Endodermal cell (in vitro differentiated cells): ENCODE measurements at regions not wholly inside any gene's neighbourhood (a gene's known extent, or its start where the extent isn't known, plus 50 kb on each side); places are given as distances from the start of the nearest gene placed in this dataset.
A peak's percentile ranks its signal among the peaks of the same experiment; 100 is the strongest.

Experiments
- DNase-seq: peaks from one replicate; pipeline ENCODE4 v3.0.0-alpha.2; 2017
- H3K27ac ChIP-seq: 2 replicates; pipeline ENCODE4 v1.5.1; 2013; ENCODE audit warnings: mild to moderate bottlenecking, low read depth, low read length, moderate library complexity
- H3K27me3 ChIP-seq: 2 replicates; pipeline ENCODE4 v1.6.1; 2013; ENCODE audit warnings: mild to moderate bottlenecking, low read length, moderate library complexity; ENCODE audit not compliant: insufficient read depth, control insufficient read depth, poor library complexity, severe bottlenecking
- H3K36me3 ChIP-seq: 2 replicates; pipeline ENCODE4 v1.7.0; 2013; ENCODE audit warnings: mild to moderate bottlenecking, low read length, moderate library complexity; ENCODE audit not compliant: control insufficient read depth, insufficient read depth
- H3K4me1 ChIP-seq: one replicate; pipeline ENCODE4 v1.7.0; 2013; ENCODE audit warnings: low read length; ENCODE audit not compliant: control insufficient read depth, insufficient read depth
- H3K4me3 ChIP-seq: 2 replicates; pipeline ENCODE4 v1.5.1; 2013; ENCODE audit warnings: mild to moderate bottlenecking, low read length, moderate library complexity
- H3K9ac ChIP-seq: 2 replicates; pipeline ENCODE4 v1.6.1; 2013; ENCODE audit warnings: mild to moderate bottlenecking, low read length, moderate library complexity; ENCODE audit not compliant: poor library complexity, severe bottlenecking; ENCODE audit errors: extremely low read depth
- H3K9me3 ChIP-seq: 2 replicates; pipeline ENCODE4 v1.6.1; 2013; ENCODE audit warnings: mild to moderate bottlenecking, low read length, moderate library complexity; ENCODE audit not compliant: control insufficient read depth
- H3K27ac Mint-ChIP-seq: 2 replicates; pipeline ENCODE4 v1.8.0; 2020; ENCODE audit warnings: mixed read lengths
- H3K27me3 Mint-ChIP-seq: 2 replicates; pipeline ENCODE4 v1.8.0; 2021; ENCODE audit warnings: mild to moderate bottlenecking, mixed read lengths; ENCODE audit not compliant: insufficient read depth
- H3K36me3 Mint-ChIP-seq: 2 replicates; pipeline ENCODE4 v1.8.0; 2020; ENCODE audit warnings: low read depth, mixed read lengths
- H3K4me1 Mint-ChIP-seq: 2 replicates; pipeline ENCODE4 v1.8.0; 2020; ENCODE audit warnings: mixed read lengths
- H3K4me3 Mint-ChIP-seq: 2 replicates; pipeline ENCODE4 v1.8.0; 2020; ENCODE audit warnings: mild to moderate bottlenecking, moderate library complexity, mixed read lengths
- H3K9me3 Mint-ChIP-seq: 2 replicates; pipeline ENCODE4 v1.8.0; 2020; ENCODE audit warnings: mild to moderate bottlenecking, mixed read lengths
- CTCF ChIP-seq: fragments of 200-600 bp; sonication (generic); conservative IDR thresholded peaks from 2 replicates; pipeline ENCODE4 v1.5.0; 2021; ENCODE audit warnings: antibody characterized with exemption, mild to moderate bottlenecking
- WGBS, 2 experiments: methylation state at CpG; one replicate each; pipeline versions ENCODE4 v1.1.5 to v1.1.7; 2013; ENCODE audit warnings: missing lambda C conversion rate in 2 of 2, mixed read lengths in 1 of 2; ENCODE audit not compliant: insufficient coverage in 1 of 2, insufficient read length in 1 of 2; 5-methylcytosine and 5-hydroxymethylcytosine counted together

GRCh38 chr5:134463991-134464760, 52.5 kb upstream of the CDKN2AIPNL start:
- 90 to 94% methylated on average over 2 to 10 of the region's 10 CpGs for WGBS, 2 experiments
- Histone ChIP-seq H3K9ac (no peak overlapping the region), H3K27ac (no peak overlapping the region), H3K9me3 (no peaks in the 10 kb centered on the region), H3K4me1 (peaks cover 6% of the 10 kb centered on the region), H3K36me3 (no peaks in the 10 kb centered on the region), H3K27me3 (no peaks in the 10 kb centered on the region), H3K4me3 (no peak overlapping the region)
- Mint-ChIP-seq H3K36me3 (no peaks in the 10 kb centered on the region), H3K27me3 (no peaks in the 10 kb centered on the region), H3K27ac (no peak overlapping the region), H3K4me1 (peaks cover 14% of the 10 kb centered on the region), H3K9me3 (no peaks in the 10 kb centered on the region), H3K4me3 (no peak overlapping the region)
- no peak for TF ChIP-seq CTCF
- DNase-seq: no peak

GRCh38 chr5:134463176-134463720, 51.6 kb upstream of the CDKN2AIPNL start:
- no peak overlapping the region for H3K9ac ChIP-seq
- H3K4me1 ChIP-seq: peaks cover 6% of the 10 kb centered on the region
- no peak overlapping the region for H3K4me3 ChIP-seq
- H3K4me1 Mint-ChIP-seq: peaks cover 14% of the 10 kb centered on the region
- 91 to 100% methylated on average over 6 to 7 of the region's 7 CpGs for WGBS, 2 experiments
- H3K36me3 ChIP-seq: no peaks in the 10 kb centered on the region
- H3K36me3 Mint-ChIP-seq: no peaks in the 10 kb centered on the region
- H3K9me3 Mint-ChIP-seq: no peaks in the 10 kb centered on the region
- no peaks in the 10 kb centered on the region for H3K9me3 ChIP-seq
- no peak for DNase-seq
- no peak overlapping the region for H3K27ac Mint-ChIP-seq
- no peak for TF ChIP-seq CTCF
- H3K27me3 Mint-ChIP-seq: no peaks in the 10 kb centered on the region
- H3K27me3 ChIP-seq: no peaks in the 10 kb centered on the region
- no peak overlapping the region for H3K27ac ChIP-seq
- H3K4me3 Mint-ChIP-seq: no peak overlapping the region

- H3K4me3 Mint-ChIP-seq: no peak overlapping the region
- H3K27ac ChIP-seq: no peak overlapping the region
- peak; percentile 61 for DNase-seq
- no peaks in the 10 kb centered on the region for H3K27me3 Mint-ChIP-seq
- 84 to 91% methylated on average over 3 to 6 of the region's 6 CpGs for WGBS, 2 experiments
- H3K4me1 ChIP-seq: peaks cover 6% of the 10 kb centered on the region
- no peaks in the 10 kb centered on the region for H3K9me3 ChIP-seq
- no peaks in the 10 kb centered on the region for H3K36me3 Mint-ChIP-seq
- no peaks in the 10 kb centered on the region for H3K36me3 ChIP-seq
- no peaks in the 10 kb centered on the region for H3K27me3 ChIP-seq
- H3K4me1 Mint-ChIP-seq: peaks cover 14% of the 10 kb centered on the region
- no peak overlapping the region for H3K4me3 ChIP-seq
- no peaks in the 10 kb centered on the region for H3K9me3 Mint-ChIP-seq
- no peak overlapping the region for H3K27ac Mint-ChIP-seq
- no peak overlapping the region for H3K9ac ChIP-seq
- TF ChIP-seq CTCF: peak; percentile 66
Observed at GRCh38 chr5:134462761-134463160, 51.1 kb upstream of the CDKN2AIPNL start.
